GM21423 (cell line): ENCODE measurements at regions not wholly inside any gene's neighbourhood (a gene's known extent, or its start where the extent isn't known, plus 50 kb on each side); places are given as distances from the start of the nearest gene placed in this dataset.
"Not testable (repeated sequence)": the region's sequence is repeated elsewhere in the genome, so short reads cannot be mapped to it uniquely, and the experiment has no call there.

Experiments used
- ATAC-seq: cut with Tn5 transposase; IDR thresholded peaks from one replicate; pipeline ENCODE4 v1.9.1; 2021; ENCODE audit warnings: mild to moderate bottlenecking, moderate library complexity; ENCODE audit not compliant: unreplicated experiment

- no peak for ATAC-seq
These were observed 160.6 kb upstream of the POU1F1 start for GRCh38 chr3:87436781-87437543.

GRCh38 chr3:87435926-87436620 is 159.7 kb upstream of the POU1F1 start:
- ATAC-seq: no peak

GRCh38 chr3:87433445-87433844 is 157.1 kb upstream of the POU1F1 start:
- not testable (repeated sequence) for ATAC-seq

- ATAC-seq: no peak
These were observed 150.5 kb upstream of the POU1F1 start for GRCh38 chr3:87426918-87427317.

GRCh38 chr3:87425056-87425455 is 148.7 kb upstream of the POU1F1 start:
- no peak for ATAC-seq

- no peak for ATAC-seq
These were observed 147.0 kb upstream of the POU1F1 start for GRCh38 chr3:87423336-87423735.

- no peak for ATAC-seq
These were observed 145.9 kb upstream of the POU1F1 start for GRCh38 chr3:87422333-87422732.

- ATAC-seq: no peak
These were observed 143.8 kb upstream of the POU1F1 start for GRCh38 chr3:87420171-87420570.

GRCh38 chr3:87414271-87414670 is 137.9 kb upstream of the POU1F1 start:
- ATAC-seq: no peak

- ATAC-seq: no peak
These were observed 137.4 kb upstream of the POU1F1 start for GRCh38 chr3:87413814-87414213.

GRCh38 chr3:87410110-87410509 is 133.7 kb upstream of the POU1F1 start:
- no peak for ATAC-seq

GRCh38 chr3:87398168-87398801 is 121.9 kb upstream of the POU1F1 start:
- ATAC-seq: no peak

- no peak for ATAC-seq
These were observed 120.8 kb upstream of the POU1F1 start for GRCh38 chr3:87397211-87397610.

GRCh38 chr3:87390821-87391220 is 114.4 kb upstream of the POU1F1 start:
- no peak for ATAC-seq

GRCh38 chr3:87390353-87390752 is 114.0 kb upstream of the POU1F1 start:
- ATAC-seq: no peak

- ATAC-seq: no peak
These were observed 98.9 kb upstream of the POU1F1 start for GRCh38 chr3:87375231-87375682.

- no peak for ATAC-seq
These were observed 93.6 kb upstream of the POU1F1 start for GRCh38 chr3:87370007-87370406.

- ATAC-seq: no peak
These were observed 91.4 kb upstream of the POU1F1 start for GRCh38 chr3:87367736-87368135.

GRCh38 chr3:87363721-87364120 is 87.3 kb upstream of the POU1F1 start:
- ATAC-seq: no peak

GRCh38 chr3:87361956-87362355 is 85.6 kb upstream of the POU1F1 start:
- ATAC-seq: no peak

- ATAC-seq: no peak
These were observed 84.9 kb upstream of the POU1F1 start for GRCh38 chr3:87361271-87361670.

GRCh38 chr3:87359826-87360225 is 83.4 kb upstream of the POU1F1 start:
- ATAC-seq: no peak
